SK-N-SH treated with all-trans-retinoic acid at 6 μM for 48 hours (cell line): ENCODE measurements at regions not wholly inside any gene's neighbourhood (a gene's known extent, or its start where the extent isn't known, plus 50 kb on each side); places are given as distances from the start of the nearest gene placed in this dataset.

Source experiments
- ARNTL ChIP-seq: fragments of 450-650 bp; formaldehyde crosslinking; IDR thresholded peaks from 2 replicates; pipeline ENCODE4 v1.5.0; 2020; ENCODE audit warnings: low read depth, mild to moderate bottlenecking, moderate library complexity, borderline replicate concordance
- CREB5 ChIP-seq: fragments of 250-450 bp; sonication (Bioruptor Pico); IDR thresholded peaks from 2 replicates; pipeline ENCODE4 v1.5.1; 2020; ENCODE audit warnings: low read depth, mild to moderate bottlenecking, moderate library complexity
- CSDC2 ChIP-seq: fragments of 250-450 bp; sonication (Bioruptor Pico); IDR thresholded peaks from 2 replicates; pipeline ENCODE4 v1.5.0; 2020; ENCODE audit warnings: mild to moderate bottlenecking, moderate library complexity
- CSRNP3 ChIP-seq: fragments of 250-450 bp; sonication (Bioruptor Pico); IDR thresholded peaks from 2 replicates; pipeline ENCODE4 v1.5.1; 2021; ENCODE audit warnings: mild to moderate bottlenecking, moderate library complexity
- OSR1 ChIP-seq: fragments of 250-450 bp; sonication (Bioruptor Pico); IDR thresholded peaks from 2 replicates; pipeline ENCODE4 v1.8.0; 2022; ENCODE audit warnings: moderate library complexity, mild to moderate bottlenecking, inconsistent platforms
- PATZ1 ChIP-seq: fragments of 250-450 bp; sonication (Bioruptor Pico); IDR thresholded peaks from 2 replicates; pipeline ENCODE4 v1.8.0; 2020; ENCODE audit warnings: mild to moderate bottlenecking, moderate library complexity, borderline replicate concordance
- POU6F1 ChIP-seq: fragments of 250-450 bp; sonication (Bioruptor Pico); IDR thresholded peaks from 2 replicates; pipeline ENCODE4 v1.8.0; 2021; ENCODE audit warnings: low read depth, mild to moderate bottlenecking, moderate library complexity, borderline replicate concordance
- RARB ChIP-seq: fragments of 250-450 bp; sonication (Bioruptor Pico); IDR thresholded peaks from 2 replicates; pipeline ENCODE4 v1.8.0; 2021; ENCODE audit warnings: mild to moderate bottlenecking, moderate library complexity
- TOX ChIP-seq: fragments of 250-450 bp; sonication (Bioruptor Pico); IDR thresholded peaks from 2 replicates; pipeline ENCODE4 v1.8.0; 2021; ENCODE audit warnings: mild to moderate bottlenecking, moderate library complexity, borderline replicate concordance
- TSHZ2 ChIP-seq: fragments of 250-450 bp; sonication (Bioruptor Pico); IDR thresholded peaks from 2 replicates; pipeline ENCODE4 v1.5.0; 2020; ENCODE audit warnings: mild to moderate bottlenecking, moderate library complexity
- ZFP3 ChIP-seq: fragments of 250-450 bp; sonication (Bioruptor Pico); IDR thresholded peaks from 2 replicates; pipeline ENCODE4 v1.5.0; 2020; ENCODE audit warnings: mild to moderate bottlenecking, moderate library complexity
- ZNF70 ChIP-seq: fragments of 450-650 bp; formaldehyde crosslinking; IDR thresholded peaks from 2 replicates; pipeline ENCODE4 v1.5.0; 2020; ENCODE audit warnings: mild to moderate bottlenecking, moderate library complexity
- ZNF8 ChIP-seq: fragments of 450-650 bp; formaldehyde crosslinking; IDR thresholded peaks from 2 replicates; pipeline ENCODE4 v1.5.0; 2020; ENCODE audit warnings: mild to moderate bottlenecking, moderate library complexity

- no peak for TF ChIP-seq PATZ1 (CRISPR knock-in tag)
- no peak for TF ChIP-seq TSHZ2
- TF ChIP-seq POU6F1 (CRISPR knock-in tag) = no peak
- no peak for TF ChIP-seq ZFP3 (CRISPR knock-in tag)
- no peak for TF ChIP-seq RARB (CRISPR knock-in tag)
- no peak for TF ChIP-seq OSR1
- TF ChIP-seq ZNF8 (CRISPR knock-in tag) = no peak
- TF ChIP-seq ZNF70 (CRISPR knock-in tag) = no peak
- no peak for TF ChIP-seq CSRNP3
- no peak for TF ChIP-seq CSDC2 (CRISPR knock-in tag)
- no peak for TF ChIP-seq CREB5 (CRISPR knock-in tag)
- no peak for TF ChIP-seq TOX (CRISPR knock-in tag)
- no peak for TF ChIP-seq ARNTL (CRISPR knock-in tag)
Measured at GRCh38 chr5:173832386-173832785, 55.8 kb upstream of the CPEB4 start.
